ENCODE measurements at regions not wholly inside any gene's neighbourhood (a gene's known extent, or its start where the extent isn't known, plus 50 kb on each side); places are given as distances from the start of the nearest gene placed in this dataset.

- DNase-seq, result no peak
Observed at GRCh38 chr9:675697-676370, 165.7 kb upstream of the DMRT1 start.

DNA sequence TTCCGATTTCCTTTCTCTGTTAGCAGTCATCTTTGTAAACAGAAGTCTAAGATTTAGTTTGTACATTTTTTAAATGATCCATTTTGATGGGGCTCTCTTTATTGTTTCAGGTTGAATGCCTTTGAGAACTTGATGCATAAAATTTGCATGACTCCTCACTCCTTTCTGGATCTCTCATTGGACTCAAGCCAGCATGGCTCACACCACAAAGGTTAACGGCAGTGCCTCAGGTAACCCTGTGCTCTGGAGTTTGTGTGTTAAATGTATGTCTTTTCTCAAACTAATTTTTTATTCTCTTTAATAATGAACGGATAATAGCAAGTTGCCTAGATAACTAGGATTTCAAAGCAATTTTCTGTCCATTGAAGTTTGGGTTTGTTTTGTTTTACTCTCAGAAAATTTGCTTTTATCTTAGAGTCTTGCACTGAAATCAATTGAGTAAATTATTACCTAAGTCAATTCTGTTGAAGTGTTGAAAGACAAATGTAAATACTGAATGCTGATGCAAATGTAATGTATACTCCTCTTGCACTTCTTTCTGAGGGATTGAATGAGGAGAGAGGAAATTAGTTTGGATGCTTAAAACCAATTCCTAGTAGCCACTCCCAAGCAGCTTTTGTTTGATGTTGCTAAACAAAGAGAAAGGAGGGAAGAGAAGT, 164.6 kb upstream of the DMRT1 start:
- DNase-seq, result no peak

DNA sequence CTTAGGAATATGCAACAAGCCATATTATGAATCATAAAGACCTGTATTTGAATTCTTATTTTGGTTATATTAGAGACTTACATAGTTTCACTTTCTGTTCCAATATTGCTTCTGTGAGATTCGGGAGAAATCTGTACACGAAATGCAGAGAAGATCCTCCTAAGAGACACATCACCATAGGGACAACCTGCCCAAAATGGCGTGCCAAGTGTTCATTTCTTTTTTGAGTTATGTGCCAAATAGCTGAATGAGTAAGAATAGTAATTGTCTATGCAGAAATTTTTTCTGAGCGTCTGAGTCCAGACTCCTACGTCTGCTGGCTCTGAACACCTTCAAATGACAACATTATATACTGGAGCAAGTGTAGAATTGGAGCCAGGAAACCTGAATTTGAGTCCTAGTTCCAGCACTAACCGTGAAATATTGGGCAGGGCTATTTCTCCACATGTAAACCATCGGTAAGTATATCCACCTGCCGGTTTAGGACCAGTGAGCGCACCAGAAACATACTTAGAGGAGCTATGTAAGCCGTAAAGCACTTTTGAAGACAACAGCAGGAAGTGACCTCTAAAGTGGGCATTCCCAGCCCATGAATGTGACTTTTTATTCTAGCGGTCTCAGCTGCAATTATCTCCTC, 163.9 kb upstream of the DMRT1 start:
- DNase-seq, result no peak

GRCh38 chr9:678897-679296, 162.6 kb upstream of the DMRT1 start:
- DNase-seq, result no peak

DNA sequence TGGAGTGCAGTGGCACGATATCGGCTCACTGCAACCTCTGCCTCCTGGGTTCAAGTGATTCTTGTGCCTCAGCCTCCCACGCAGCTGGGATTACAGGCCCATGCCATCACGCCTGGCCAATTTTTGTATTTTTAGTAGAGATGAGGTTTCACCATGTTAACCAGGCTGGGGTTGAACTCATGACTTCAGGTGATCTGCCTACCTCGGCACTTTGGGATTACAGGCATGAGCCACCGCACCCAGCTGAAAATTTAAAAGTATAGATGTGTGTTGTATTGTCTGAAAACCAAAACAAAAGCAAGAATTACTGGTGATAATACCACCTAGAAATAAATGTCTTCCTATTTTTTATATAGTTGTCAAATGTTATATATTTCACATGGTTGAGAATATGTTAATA, 162.0 kb upstream of the DMRT1 start:
- no peak for DNase-seq

DNA sequence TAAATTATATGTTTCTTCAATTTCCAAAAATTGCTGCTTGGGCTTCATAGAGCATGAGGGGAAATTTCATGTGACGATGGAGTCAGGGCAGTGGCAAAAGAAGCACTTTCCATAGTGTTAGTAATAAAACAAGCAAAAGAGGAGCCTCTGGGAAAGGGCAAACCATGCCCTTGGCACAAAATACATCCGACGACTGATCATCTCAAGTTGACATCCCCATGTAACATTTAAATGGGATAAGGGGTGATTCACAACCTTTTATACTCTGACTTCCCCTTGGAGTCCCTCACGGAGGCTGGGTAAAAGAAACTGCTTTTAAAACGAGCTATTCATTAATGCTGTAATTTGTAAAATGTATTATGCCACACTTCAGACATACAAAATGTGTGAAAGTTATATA, 161.4 kb upstream of the DMRT1 start:
- no peak for DNase-seq

GRCh38 chr9:682633-683508, 158.6 kb upstream of the DMRT1 start:
- no peak for DNase-seq

DNA sequence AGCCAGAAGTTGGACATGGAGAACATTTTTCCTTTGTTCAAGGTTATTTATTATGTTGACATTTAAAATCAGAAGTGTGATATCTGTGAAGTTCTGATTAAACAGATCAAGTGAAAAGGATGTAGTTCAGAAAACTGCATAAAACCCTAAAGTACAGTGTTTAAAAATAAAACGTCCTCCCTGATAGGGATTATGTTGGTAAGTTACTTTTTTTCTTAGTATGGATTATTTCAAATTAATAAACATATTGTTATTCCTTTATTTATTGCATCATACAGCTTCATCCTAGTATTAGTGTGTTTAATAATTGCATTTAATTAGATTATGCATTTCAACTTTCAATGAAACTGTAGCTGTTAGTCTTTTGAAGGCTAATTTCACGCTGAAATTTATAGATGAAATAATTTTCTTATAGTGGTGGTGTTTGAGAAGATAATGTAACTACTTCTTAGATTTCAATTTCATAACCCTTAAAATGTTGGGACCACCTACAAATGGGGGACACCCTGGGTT, 157.9 kb upstream of the DMRT1 start:
- DNase-seq, result no peak

GRCh38 chr9:684054-684890, 157.2 kb upstream of the DMRT1 start:
- no peak for DNase-seq

DNA sequence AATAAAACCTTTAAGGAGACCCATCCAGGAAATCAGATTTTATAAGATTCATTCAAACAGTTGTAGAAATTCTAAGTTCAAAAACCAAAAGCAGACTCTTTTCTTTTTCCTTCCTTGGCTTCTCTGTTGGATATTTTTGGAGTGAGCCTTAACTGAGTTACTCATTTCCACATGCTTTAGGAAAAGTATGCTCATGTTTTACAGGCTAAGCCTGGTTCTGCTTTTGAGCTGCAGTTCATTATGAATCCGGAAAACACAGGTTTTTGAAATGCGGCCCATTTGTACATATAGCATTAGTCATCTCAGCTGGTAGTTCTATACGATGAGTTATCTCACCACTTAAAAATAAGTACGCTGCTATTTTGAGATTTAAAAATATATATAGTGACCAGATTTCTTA, 156.6 kb upstream of the DMRT1 start:
- no peak for DNase-seq

DNA sequence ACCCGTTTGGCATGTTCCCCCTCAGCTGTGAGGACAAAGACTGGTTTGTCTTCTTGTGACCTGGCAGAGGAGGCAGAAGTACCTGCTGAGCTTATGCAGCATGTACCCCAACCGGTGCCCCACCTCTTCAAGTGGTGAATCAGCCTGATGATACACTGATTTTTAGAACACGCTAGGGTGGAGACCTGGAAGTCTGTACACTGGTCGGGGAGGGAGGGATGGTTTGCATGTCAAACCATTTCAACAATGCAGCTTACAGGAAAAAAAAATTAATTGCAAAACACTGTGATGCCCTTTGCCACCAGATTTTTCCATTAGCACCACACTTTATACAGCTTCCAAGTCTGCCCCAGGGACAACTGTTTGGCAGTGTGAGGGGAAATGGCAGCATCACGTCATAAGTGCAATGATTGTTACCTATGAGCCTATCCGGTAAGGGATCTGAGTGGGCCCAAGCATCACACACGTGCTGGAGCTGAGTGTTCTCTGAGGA, 155.1 kb upstream of the DMRT1 start:
- DNase-seq, result no peak

DNA sequence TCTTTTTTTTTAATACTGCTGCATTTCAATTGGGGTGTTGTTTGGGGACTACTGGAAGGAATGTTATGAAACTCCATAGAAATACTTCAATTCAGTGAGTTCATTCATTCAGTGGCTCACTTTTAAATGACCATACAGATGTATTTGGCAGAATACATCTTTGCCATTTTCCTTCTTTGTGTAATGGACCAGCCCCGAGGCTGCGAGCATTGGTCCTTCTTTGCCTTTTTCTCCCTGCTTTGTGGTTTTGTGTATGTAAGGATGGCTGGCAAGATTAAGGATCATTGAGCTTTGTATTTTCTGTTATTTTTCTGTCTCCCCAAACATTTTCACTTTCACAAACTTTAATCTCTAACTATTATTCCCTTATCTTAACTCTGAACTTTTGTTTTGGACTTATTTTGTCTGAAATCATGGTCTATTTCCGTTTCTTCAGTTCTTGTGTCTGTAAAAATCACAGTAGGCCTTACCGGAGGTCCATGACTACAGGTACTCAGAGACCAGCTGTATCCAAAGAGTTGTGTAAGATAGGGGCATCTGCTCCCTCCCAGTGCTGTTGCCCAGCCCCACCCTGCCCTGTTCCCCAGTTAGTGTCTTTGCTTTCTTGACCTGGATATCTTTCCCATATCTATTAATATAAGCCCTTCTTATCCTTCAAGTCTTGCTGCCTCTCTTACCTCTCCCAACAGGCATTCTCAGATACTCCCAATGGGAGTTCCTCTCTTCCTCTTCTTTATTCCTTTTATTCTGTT, 154.3 kb upstream of the DMRT1 start:
- DNase-seq, result no peak

GRCh38 chr9:687994-688393, 153.5 kb upstream of the DMRT1 start:
- no peak for DNase-seq

DNA sequence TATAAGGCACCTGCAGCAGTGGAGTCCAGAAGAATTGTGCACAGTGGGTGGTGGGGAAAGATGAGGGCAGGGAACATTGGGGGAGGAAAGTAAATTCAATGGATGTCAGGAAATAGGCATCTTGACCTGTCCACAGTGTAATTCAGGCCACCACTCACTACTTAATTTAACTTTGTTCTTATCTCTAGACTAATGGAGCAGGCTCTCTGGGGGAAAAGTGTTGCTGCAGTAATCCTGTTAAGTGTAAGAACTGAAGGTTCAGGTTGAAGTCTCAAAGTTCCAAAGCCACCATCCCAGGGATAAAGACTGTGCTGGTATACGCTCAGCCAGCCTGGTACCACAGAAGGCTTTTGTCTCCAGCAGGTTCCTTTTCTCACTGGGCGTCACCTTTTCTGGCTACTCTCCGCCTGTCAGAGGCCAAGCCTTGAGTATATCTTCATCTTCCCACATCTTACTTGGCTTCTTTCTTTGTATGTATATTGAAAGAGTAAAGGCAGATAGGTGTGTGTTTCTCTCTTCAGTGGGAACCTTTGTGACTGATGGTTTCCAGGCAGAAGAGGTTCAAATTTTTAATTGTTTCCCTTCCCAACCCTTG, 150.9 kb upstream of the DMRT1 start:
- DNase-seq, result no peak

- DNase-seq, result no peak
Observed at GRCh38 chr9:691825-692400, 149.6 kb upstream of the DMRT1 start.

DNA sequence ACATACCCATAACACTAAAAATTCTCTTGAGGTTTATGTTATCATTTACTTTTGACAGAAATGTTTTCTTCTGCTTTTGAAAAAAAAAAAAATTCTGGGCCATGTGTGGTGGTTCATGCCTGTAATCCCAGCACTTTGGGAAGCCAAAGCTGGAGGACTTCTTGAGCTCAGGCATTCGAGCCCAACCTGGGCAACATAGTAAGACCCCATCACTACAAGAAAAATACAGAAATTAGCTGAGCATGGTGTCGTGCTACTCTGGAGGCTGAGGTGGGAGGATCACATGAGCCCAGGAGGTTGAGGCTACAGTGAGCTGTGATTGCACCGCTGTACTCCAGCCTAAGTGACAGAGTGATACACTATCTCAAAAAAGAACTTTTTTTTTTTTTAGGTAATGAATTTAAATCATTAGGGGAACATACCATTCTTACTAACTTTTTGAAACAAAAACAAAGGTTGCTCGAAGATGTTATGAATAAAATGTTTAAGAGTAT, 148.8 kb upstream of the DMRT1 start:
- no peak for DNase-seq

DNA sequence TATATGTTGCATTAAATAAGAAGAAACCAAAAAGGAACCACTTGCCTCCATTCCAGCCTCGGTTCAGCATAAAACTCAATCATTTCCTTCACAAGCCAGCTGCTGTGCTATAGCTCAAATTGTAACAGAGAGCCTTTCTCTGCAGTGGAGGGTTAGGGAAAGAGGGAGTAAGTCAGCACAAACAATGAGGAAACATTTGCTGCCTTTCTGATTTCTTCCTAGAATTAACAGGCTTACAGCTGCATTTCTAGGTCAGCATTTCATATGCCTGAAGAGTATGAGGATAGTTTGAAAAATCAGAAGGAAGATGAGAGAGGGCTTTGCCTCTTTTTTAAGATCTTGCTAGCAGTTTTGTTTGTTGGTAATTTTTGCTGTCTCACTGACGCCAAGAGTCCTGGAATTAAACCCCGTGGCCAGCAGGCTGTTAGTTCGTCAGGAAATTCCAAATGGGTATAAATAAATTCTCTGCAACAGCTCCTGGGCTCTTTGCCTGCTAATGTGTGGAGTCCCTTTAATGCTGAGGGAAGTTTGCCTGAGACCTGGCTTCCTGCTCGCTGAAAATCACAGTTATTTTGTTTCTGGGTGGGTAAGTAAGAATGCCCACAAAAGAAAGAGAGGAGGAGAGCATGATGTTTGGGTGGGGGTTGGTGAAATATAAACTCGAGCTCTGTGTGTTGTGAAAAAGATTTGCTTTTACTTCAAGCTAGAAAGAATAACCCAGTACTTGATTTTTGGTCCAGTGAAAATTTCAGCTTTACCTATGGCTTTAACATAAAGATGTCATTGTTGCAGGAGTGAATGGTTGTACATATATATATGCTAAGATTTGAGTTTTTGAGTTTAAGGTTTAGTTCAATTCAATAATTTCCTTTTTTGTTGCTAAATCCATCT, 148.1 kb upstream of the DMRT1 start:
- DNase-seq, result no peak

DNA sequence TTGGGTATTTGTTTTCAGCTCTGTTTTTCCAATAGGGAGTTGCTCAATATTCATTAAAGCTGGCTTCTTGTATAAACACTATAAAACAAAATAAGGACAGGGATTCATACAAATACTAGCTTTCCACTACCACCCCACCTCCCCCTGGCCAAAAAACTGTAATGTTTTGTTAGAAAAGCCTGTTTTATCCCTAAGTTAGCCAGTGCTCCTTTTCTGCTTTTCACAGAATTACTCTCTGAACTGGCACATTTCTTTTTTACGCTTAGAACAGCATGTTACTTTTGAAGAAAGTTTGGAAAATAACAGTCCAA, 147.4 kb upstream of the DMRT1 start:
- DNase-seq, result no peak

DNA sequence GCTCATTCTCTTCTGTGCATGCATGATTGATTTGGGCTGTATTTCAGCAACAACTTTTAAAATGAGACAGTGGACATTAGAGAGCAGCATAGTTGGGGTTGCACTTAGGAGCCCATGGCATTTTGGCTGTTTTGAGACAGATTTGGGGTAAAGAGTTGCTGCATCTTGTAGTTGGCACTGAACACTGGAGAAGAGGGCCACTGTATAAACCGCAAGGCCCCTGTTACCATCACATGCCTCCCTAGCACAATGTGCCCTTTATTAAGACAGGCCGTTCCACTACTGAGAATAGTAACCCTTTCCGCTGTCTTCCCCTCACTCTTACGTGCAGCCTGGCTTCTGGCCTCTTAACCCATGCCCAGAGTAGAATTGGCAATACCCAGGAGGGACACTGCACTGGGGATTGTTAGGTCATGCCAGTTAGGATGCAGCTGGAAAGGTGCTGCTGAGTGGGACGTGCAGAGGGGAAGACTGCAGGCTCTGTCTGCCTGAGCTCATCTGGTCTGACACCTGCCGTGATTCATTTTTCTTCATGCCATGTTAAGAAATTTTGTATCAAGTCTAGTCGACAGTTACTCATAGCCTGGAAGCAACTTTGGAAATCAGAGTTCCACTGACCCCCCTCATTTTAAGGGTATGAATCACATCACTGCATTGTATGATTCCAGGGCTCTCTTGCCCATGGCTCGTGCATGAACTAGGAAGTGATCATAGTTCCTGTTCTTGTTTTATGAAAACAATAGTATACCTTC, 146.9 kb upstream of the DMRT1 start:
- no peak for DNase-seq

Measured in stimulated activated CD4-positive, alpha-beta T cell treated with anti-CD3 and anti-CD28 coated beads, Interleukin-2, amount 100 ng/mL, for 24 hours (primary cell).